ENCODE measurements at regions not wholly inside any gene's neighbourhood (a gene's known extent, or its start where the extent isn't known, plus 50 kb on each side); places are given as distances from the start of the nearest gene placed in this dataset.

DNA sequence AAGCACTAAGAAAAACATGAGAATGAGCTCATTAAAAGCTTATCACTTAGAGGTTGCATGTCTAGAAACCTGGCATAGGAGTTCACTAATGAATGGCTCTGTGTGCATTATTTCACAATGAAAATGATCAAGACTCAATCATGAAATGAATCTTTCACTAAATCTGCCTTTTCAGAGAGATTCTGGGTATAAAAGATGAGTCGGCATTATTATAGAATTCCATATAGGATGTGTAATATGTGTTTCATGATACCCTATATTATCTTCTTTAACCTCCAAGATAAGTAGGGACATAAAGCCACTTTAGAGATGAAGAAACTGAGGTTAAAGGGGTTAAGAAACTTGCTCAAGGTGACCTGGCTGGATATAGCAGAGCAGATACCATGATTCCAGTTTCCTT is 368.1 kb downstream of the DUSP10 start:
- Histone ChIP-seq H4K20me1 (ENCODE audit: insufficient read depth, low read length) (no peaks in the 10 kb centered on the region), H3K36me3 (replicated peaks in 1 of 2; ENCODE audit: control insufficient read depth in 1 of 2, insufficient read depth in 2 of 2, low read length in 2 of 2) (no peaks in the 10 kb centered on the region), H3K4me1 (ENCODE audit: control insufficient read depth in 1 of 2, insufficient read depth in 2 of 2, low read length in 2 of 2) (no peaks in the 10 kb centered on the region), H3K9ac (ENCODE audit: insufficient read depth, low read length, poor library complexity, severe bottlenecking) (no peak overlapping the region), H3K27ac (ENCODE audit: low read depth in 1 of 2, low read length in 2 of 2) (no peak overlapping the region), H3K27me3 (ENCODE audit: control insufficient read depth in 2 of 2, insufficient read depth in 2 of 2, low read length in 2 of 2) (no peaks in the 10 kb centered on the region), H3K4me2 (replicated peaks; ENCODE audit: extremely low read depth, low read length, poor library complexity, severe bottlenecking) (no peak overlapping the region), H2AFZ (ENCODE audit: insufficient read depth, low read depth, low read length, poor library complexity, severe bottlenecking) (no peak overlapping the region), H3K4me3 (replicated peaks in 1 of 3; ENCODE audit: low read depth in 2 of 3, low read length in 3 of 3) (no peak overlapping the region), H3K79me2 (ENCODE audit: insufficient read depth, low read length) (no peaks in the 10 kb centered on the region), H3K9me3 (replicated peaks in 1 of 2; ENCODE audit: control insufficient read depth in 1 of 2, insufficient read depth in 1 of 2, low read length in 2 of 2) (peaks cover 0 to 7% of the 10 kb centered on the region in 2 donors)
- intact Hi-C loops (cut with micrococcal nuclease): no loop called here
- Mint-ChIP-seq H3K4me1 (no peaks in the 10 kb centered on the region), H3K4me3 (no peak overlapping the region), H3K9me3 (peaks cover 0 to 18% (median 5%) of the 10 kb centered on the region in 7 donors), H3K27me3 (ENCODE audit: low read depth in 3 of 3) (no peaks in the 10 kb centered on the region), H3K36me3 (no peaks in the 10 kb centered on the region), H3K27ac (no peak overlapping the region)
- TF ChIP-seq CTCF (IDR thresholded peaks at IDR 0.05): no peak
- WGBS (ENCODE audit: insufficient coverage): no CpG with 5 or more reads among the region's 1 CpG
- no peak for DNase-seq

- no peaks in the 10 kb centered on the region for H3K79me2 ChIP-seq (ENCODE audit: insufficient read depth, low read length)
- H2AFZ ChIP-seq (ENCODE audit: insufficient read depth, low read depth, low read length, poor library complexity, severe bottlenecking): no peak overlapping the region
- no peaks in the 10 kb centered on the region for H3K4me1 ChIP-seq (ENCODE audit: control insufficient read depth in 1 of 2, insufficient read depth in 2 of 2, low read length in 2 of 2)
- no peak for TF ChIP-seq CTCF (IDR thresholded peaks at IDR 0.05)
- H3K4me3 ChIP-seq (replicated peaks in 1 of 3; ENCODE audit: low read depth in 2 of 3, low read length in 3 of 3): no peak overlapping the region
- peaks cover 0 to 10% (median 1%) of the 10 kb centered on the region in 7 donors for H3K9me3 Mint-ChIP-seq
- WGBS (ENCODE audit: insufficient coverage): 96% methylated on average over 3 of the region's 5 CpGs
- no peak overlapping the region for H3K4me3 Mint-ChIP-seq
- H3K36me3 ChIP-seq (replicated peaks in 1 of 2; ENCODE audit: control insufficient read depth in 1 of 2, insufficient read depth in 2 of 2, low read length in 2 of 2): no peaks in the 10 kb centered on the region
- H3K9ac ChIP-seq (ENCODE audit: insufficient read depth, low read length, poor library complexity, severe bottlenecking): no peak overlapping the region
- no peaks in the 10 kb centered on the region for H3K36me3 Mint-ChIP-seq
- peaks cover 0 to 1% (median 0%) of the 10 kb centered on the region in 3 donors for H3K27me3 Mint-ChIP-seq (ENCODE audit: low read depth in 3 of 3)
- H3K4me2 ChIP-seq (replicated peaks; ENCODE audit: extremely low read depth, low read length, poor library complexity, severe bottlenecking): no peak overlapping the region
- DNase-seq: no peak
- no peak overlapping the region for H3K27ac ChIP-seq (ENCODE audit: low read depth in 1 of 2, low read length in 2 of 2)
- intact Hi-C loops (cut with micrococcal nuclease): no loop called here
- no peak overlapping the region for H3K27ac Mint-ChIP-seq
- H4K20me1 ChIP-seq (ENCODE audit: insufficient read depth, low read length): no peaks in the 10 kb centered on the region
- H3K27me3 ChIP-seq (ENCODE audit: control insufficient read depth in 2 of 2, insufficient read depth in 2 of 2, low read length in 2 of 2): no peaks in the 10 kb centered on the region
- H3K9me3 ChIP-seq (replicated peaks in 1 of 2; ENCODE audit: control insufficient read depth in 1 of 2, insufficient read depth in 1 of 2, low read length in 2 of 2): no peaks in the 10 kb centered on the region
- H3K4me1 Mint-ChIP-seq: no peaks in the 10 kb centered on the region
These were observed 365.6 kb downstream of the DUSP10 start for GRCh38 chr1:221376286-221376685.

Data from CD14-positive monocyte (primary cell).